Upper lobe of left lung (tissue), 6 donors: ENCODE measurements at regions not wholly inside any gene's neighbourhood (a gene's known extent, or its start where the extent isn't known, plus 50 kb on each side); places are given as distances from the start of the nearest gene placed in this dataset.

Experiments used
- ATAC-seq, 2 donors: fragments of 200-7000 bp; cut with Tn5 transposase; one replicate each; pipeline ENCODE4 v1.9.1; 2022; ENCODE audit warnings: mild to moderate bottlenecking in 2 of 2, moderate library complexity in 2 of 2; ENCODE audit not compliant: low FRiP score in 2 of 2
- DNase-seq, 2 donors: peaks; one replicate each; pipeline ENCODE4 v3.0.0-alpha.2; 2019 to 2020
- H3K27ac ChIP-seq, 4 donors: fragments of 200-600 bp; sonication (generic); one replicate each; pipeline ENCODE4 v1.5.1; 2016 to 2019
- H3K27me3 ChIP-seq, 4 donors: fragments of 200-600 bp; sonication (generic); one replicate each; pipeline ENCODE4 v1.5.1; 2017 to 2019
- H3K36me3 ChIP-seq, 4 donors: fragments of 200-600 bp; sonication (generic); one replicate each; pipeline ENCODE4 v1.5.1; 2016 to 2019
- H3K4me1 ChIP-seq, 4 donors: fragments of 200-600 bp; sonication (generic); one replicate each; pipeline ENCODE4 v1.5.1; 2018 to 2019
- H3K4me3 ChIP-seq, 4 donors: fragments of 200-600 bp; sonication (generic); one replicate each; pipeline ENCODE4 v1.5.1; 2017 to 2019; ENCODE audit warnings: mild to moderate bottlenecking in 2 of 4, moderate library complexity in 1 of 4
- H3K9me3 ChIP-seq, 4 donors: fragments of 200-600 bp; sonication (generic); one replicate each; pipeline ENCODE4 v1.5.1; 2018 to 2019
- EP300 ChIP-seq, 4 donors: sonication (generic); formaldehyde crosslinking; IDR thresholded peaks; one replicate each; pipeline ENCODE4 v1.5.1; 2017; ENCODE audit warnings: antibody characterized with exemption in 4 of 4, control low read depth in 2 of 4
- POLR2A ChIP-seq, 4 donors: fragments of 450-650 bp; IDR thresholded peaks; one replicate each; pipeline ENCODE4 v1.5.1; 2016 to 2017; ENCODE audit warnings: antibody characterized with exemption in 4 of 4, mild to moderate bottlenecking in 2 of 4
- POLR2AphosphoS5 ChIP-seq, 2 donors: sonication (generic); formaldehyde crosslinking; IDR thresholded peaks; one replicate each; pipeline ENCODE4 v1.5.1; 2017; ENCODE audit warnings: antibody characterized with exemption in 2 of 2
- whole genome bisulfite sequencing, 2 donors: methylation state at CpG; one replicate each; pipeline ENCODE4 v1.1.5; 2017 to 2018; 5-methylcytosine and 5-hydroxymethylcytosine counted together
- TF ChIP-seq, protein P1 (sequence below), 6 experiments: fragments of 450-650 bp in 4 of 6; fragments of 200-600 bp in 2 of 6; sonication (generic) in 2 of 6; IDR thresholded peaks; one replicate each; pipeline ENCODE4 v1.5.1; 2016 to 2019; ENCODE audit warnings: antibody characterized with exemption in 6 of 6
- donor health status: DM: no; HTN: no; CAD: no; lungs with moderate emphysema.
- donor health status: DM: no; HTN: yes; CAD: no; lungs with severe emphysema.

DNA sequence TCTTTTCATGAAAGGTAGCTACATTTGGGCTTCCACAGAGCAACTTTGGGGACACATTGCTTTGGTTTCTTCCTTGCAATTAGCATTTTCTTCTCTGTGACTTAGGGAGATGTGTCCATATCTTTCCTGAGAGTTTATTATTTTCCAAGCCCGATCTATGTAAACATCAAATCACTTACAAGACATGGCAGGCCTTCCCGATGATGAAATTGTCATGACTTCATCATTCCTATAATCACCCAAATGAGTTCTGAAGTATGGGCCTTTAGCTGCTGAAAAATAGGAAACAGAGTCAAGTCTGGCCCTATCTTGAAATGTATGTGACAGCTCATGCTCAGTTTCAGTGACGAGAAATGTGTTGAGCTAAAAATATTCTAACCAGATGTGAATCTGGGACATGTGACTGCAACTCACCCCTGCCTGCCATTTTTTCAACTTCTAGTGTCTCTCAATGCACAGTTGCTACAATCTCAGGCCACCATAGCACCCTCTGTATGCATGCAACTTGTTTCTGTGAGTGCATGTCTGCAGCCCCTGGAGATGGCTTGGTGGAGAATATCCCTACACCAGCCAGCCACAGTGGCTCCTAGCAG is 199.6 kb upstream of the MAF start:
- WGBS, 2 donors: 64 to 72% methylated on average over 3 of the region's 3 CpGs
- no peaks in the 10 kb centered on the region for H3K9me3 ChIP-seq
- DNase-seq: no peak
- no peaks in the 10 kb centered on the region for H3K27me3 ChIP-seq
- ATAC-seq: no peak
- no peaks in the 10 kb centered on the region for H3K4me1 ChIP-seq
- H3K27ac ChIP-seq: no peak overlapping the region
- TF ChIP-seq POLR2AphosphoS5 (IDR thresholded peaks at IDR 0.05): no peak
- TF ChIP-seq POLR2A (IDR thresholded peaks at IDR 0.05): no peak
- TF ChIP-seq EP300 (IDR thresholded peaks at IDR 0.05): no peak
- TF ChIP-seq, protein P1, sequence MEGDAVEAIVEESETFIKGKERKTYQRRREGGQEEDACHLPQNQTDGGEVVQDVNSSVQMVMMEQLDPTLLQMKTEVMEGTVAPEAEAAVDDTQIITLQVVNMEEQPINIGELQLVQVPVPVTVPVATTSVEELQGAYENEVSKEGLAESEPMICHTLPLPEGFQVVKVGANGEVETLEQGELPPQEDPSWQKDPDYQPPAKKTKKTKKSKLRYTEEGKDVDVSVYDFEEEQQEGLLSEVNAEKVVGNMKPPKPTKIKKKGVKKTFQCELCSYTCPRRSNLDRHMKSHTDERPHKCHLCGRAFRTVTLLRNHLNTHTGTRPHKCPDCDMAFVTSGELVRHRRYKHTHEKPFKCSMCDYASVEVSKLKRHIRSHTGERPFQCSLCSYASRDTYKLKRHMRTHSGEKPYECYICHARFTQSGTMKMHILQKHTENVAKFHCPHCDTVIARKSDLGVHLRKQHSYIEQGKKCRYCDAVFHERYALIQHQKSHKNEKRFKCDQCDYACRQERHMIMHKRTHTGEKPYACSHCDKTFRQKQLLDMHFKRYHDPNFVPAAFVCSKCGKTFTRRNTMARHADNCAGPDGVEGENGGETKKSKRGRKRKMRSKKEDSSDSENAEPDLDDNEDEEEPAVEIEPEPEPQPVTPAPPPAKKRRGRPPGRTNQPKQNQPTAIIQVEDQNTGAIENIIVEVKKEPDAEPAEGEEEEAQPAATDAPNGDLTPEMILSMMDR (IDR thresholded peaks at IDR 0.05): no peak
- no peak overlapping the region for H3K4me3 ChIP-seq
- H3K36me3 ChIP-seq: no peaks in the 10 kb centered on the region

DNA sequence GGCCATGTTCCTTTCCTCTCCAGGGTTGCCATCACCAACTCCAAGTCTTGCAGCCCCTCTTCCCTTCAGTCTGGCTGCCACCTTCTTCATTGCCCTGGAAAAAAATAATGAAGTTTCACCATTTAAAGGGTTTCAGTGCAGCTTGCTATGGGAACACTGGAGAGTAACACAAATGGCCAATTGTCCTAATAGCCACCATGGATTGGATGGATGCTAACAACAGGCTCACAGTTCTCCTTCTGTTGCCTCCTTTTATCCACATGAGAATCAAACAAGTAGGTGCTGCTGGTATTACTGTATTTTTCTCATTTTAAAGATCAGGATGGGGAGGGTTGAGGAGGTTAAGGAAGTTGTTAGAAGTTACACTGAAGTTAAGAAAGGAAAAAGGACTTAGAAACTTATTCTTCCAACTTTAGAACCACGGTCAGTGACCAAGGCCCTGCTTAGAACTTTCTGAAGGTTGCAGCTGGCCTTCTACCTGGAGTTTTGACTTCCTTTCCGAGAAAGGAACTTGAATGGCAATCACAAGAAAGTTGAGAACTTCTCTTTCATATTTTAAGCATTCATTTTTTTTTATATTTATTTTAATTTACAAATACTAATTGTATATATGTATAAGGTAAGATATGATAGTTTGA is 198.0 kb upstream of the MAF start:
- H3K9me3 ChIP-seq: no peaks in the 10 kb centered on the region
- no peaks in the 10 kb centered on the region for H3K4me1 ChIP-seq
- H3K27ac ChIP-seq: no peak overlapping the region
- H3K27me3 ChIP-seq: no peaks in the 10 kb centered on the region
- no peaks in the 10 kb centered on the region for H3K36me3 ChIP-seq
- no peak for DNase-seq
- 79 to 85% methylated on average over 2 of the region's 2 CpGs for WGBS, 2 donors
- ATAC-seq: no peak
- TF ChIP-seq POLR2A (IDR thresholded peaks at IDR 0.05) (no peak), POLR2AphosphoS5 (IDR thresholded peaks at IDR 0.05) (no peak), EP300 (IDR thresholded peaks at IDR 0.05) (no peak)
- TF ChIP-seq, protein P1 (IDR thresholded peaks at IDR 0.05): no peak
- H3K4me3 ChIP-seq: no peak overlapping the region

DNA sequence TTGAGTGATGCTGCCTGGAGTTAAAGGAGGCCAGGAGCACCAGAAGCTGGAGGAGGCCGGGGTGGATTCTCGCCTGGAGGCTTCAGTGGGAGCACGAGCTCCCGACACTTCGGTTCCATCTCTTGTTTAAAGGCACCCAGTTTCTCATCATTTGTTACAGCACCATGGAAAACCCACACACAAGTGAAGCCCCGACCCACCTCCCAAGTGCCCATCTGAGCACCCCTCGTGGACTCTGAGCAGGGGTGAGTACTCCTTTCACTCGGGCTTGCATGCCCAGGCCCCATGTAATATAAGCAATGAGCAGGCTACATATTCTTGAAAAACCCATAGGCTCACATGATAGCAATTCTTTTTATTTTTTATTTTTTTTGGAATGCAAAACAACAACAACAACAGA is 196.9 kb upstream of the MAF start:
- Histone ChIP-seq H3K4me1 (no peaks in the 10 kb centered on the region), H3K27me3 (no peaks in the 10 kb centered on the region), H3K27ac (no peak overlapping the region), H3K9me3 (no peaks in the 10 kb centered on the region), H3K36me3 (no peaks in the 10 kb centered on the region), H3K4me3 (no peak overlapping the region)
- no peak for DNase-seq
- no peak for ATAC-seq
- no peak for TF ChIP-seq POLR2A (IDR thresholded peaks at IDR 0.05)
- TF ChIP-seq POLR2AphosphoS5 (IDR thresholded peaks at IDR 0.05): no peak
- no peak for TF ChIP-seq EP300 (IDR thresholded peaks at IDR 0.05)
- TF ChIP-seq, protein P1 (IDR thresholded peaks at IDR 0.05): no peak
- 95 to 96% methylated on average over 8 of the region's 8 CpGs for WGBS, 2 donors

DNA sequence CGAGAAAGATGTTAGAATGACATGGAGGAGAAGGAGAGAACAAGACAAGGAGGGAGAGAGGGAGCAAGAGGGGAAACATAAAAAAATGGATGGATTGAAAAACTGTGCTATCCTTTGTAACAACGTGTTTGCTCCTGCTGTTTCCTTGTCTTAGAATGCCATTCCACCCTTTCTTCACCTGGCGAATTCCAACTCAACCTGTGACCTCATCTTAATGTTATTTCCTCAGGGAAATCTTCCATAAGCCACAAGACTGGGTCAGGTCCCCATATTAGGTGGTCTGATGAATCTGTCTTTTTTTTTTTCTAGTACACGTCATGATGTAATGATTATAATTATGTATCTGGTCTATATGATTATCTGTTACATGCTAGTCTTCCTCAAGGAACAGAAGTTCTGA is 195.0 kb upstream of the MAF start:
- ATAC-seq (no peak), DNase-seq (no peak)
- H3K27ac ChIP-seq: no peak overlapping the region
- no peaks in the 10 kb centered on the region for H3K27me3 ChIP-seq
- no peaks in the 10 kb centered on the region for H3K4me1 ChIP-seq
- WGBS, 2 donors: 83 to 86% methylated on average over 4 of the region's 4 CpGs
- H3K36me3 ChIP-seq: no peaks in the 10 kb centered on the region
- no peak for TF ChIP-seq POLR2AphosphoS5 (IDR thresholded peaks at IDR 0.05)
- TF ChIP-seq, protein P1 (IDR thresholded peaks at IDR 0.05): no peak
- no peak for TF ChIP-seq POLR2A (IDR thresholded peaks at IDR 0.05)
- no peak for TF ChIP-seq EP300 (IDR thresholded peaks at IDR 0.05)
- H3K4me3 ChIP-seq: no peak overlapping the region
- no peaks in the 10 kb centered on the region for H3K9me3 ChIP-seq

DNA sequence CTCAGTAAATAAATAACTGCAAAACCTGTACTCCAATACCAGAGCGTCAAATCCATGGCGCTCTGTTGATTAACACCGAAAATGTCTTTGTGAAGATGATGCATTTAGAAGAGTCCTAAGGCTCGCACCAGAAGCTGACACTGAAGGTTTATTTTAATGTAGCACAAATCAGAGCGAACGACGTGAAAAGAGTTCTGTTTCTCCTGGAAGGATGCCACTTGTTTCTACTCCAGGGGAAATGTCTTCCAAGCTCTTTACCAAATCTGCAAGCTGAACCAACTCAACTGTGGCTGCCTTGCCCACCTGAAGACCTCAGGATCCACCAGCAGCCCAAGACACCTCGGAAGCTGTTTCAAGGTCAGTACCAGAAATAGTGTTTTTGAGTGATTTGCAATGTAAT is 194.4 kb upstream of the MAF start:
- no peak for TF ChIP-seq POLR2A (IDR thresholded peaks at IDR 0.05)
- no peak for TF ChIP-seq EP300 (IDR thresholded peaks at IDR 0.05)
- no peak for TF ChIP-seq POLR2AphosphoS5 (IDR thresholded peaks at IDR 0.05)
- TF ChIP-seq, protein P1 (IDR thresholded peaks at IDR 0.05): no peak
- DNase-seq: no peak
- no peaks in the 10 kb centered on the region for H3K4me1 ChIP-seq
- no peaks in the 10 kb centered on the region for H3K36me3 ChIP-seq
- ATAC-seq: no peak
- no peak overlapping the region for H3K4me3 ChIP-seq
- no peaks in the 10 kb centered on the region for H3K27me3 ChIP-seq
- H3K27ac ChIP-seq: no peak overlapping the region
- no peaks in the 10 kb centered on the region for H3K9me3 ChIP-seq
- WGBS, 2 donors: 78 to 90% methylated on average over 8 of the region's 8 CpGs
